Fibroblast of mammary gland (primary cell): ENCODE measurements at regions not wholly inside any gene's neighbourhood (a gene's known extent, or its start where the extent isn't known, plus 50 kb on each side); places are given as distances from the start of the nearest gene placed in this dataset.

ENCODE experiments used
- DNase-seq: peaks from one replicate; pipeline ENCODE4 v3.0.0-alpha.2; 2010; ENCODE audit warnings: low read depth
- H3K4me3 ChIP-seq: 2 replicates; pipeline ENCODE4 v1.5.1; 2011; ENCODE audit warnings: low read depth, mild to moderate bottlenecking, low read length, moderate library complexity; ENCODE audit not compliant: control insufficient read depth
- TF ChIP-seq, protein P1 (sequence below): conservative IDR thresholded peaks from 2 replicates; pipeline ENCODE4 v1.5.1; 2011; ENCODE audit warnings: low read depth, low read length, inconsistent platforms; ENCODE audit not compliant: control insufficient read depth, insufficient read depth

DNA sequence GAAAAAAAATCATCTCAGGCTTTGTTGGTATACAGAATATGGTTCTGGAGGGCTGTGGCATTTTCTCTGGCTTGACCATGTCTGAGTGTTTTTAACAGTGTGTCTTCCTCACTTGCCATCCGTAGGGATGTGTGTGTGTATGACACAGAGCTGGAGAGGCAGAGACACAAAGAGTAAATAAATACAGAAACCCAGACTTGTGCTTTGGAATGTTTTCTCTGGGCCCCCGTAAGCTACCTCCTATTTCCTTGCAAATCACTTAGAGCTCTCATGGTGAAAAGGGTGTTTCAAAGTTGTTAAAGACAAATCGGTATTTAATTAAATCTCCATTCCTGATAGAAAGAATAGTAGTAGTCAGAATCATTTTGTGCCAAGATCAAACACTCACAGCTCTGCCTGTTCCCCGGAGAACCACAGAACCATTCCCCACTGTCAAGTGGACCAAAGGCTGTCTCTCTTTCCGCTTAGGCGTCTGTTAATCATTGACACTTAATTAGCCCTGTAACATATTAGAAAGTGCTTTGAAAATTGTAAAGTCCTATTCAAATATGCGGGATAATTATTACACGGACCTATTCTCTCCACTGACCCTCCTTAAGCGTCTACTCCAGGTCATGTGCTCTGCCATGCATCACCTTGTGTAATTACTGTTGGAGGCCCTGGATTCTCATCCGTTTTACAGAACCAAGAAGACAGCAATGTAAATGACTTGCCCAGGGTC is 313.6 kb upstream of the TLE3 start:
- no peak for DNase-seq
- no peak overlapping the region for H3K4me3 ChIP-seq
- TF ChIP-seq, protein P1, sequence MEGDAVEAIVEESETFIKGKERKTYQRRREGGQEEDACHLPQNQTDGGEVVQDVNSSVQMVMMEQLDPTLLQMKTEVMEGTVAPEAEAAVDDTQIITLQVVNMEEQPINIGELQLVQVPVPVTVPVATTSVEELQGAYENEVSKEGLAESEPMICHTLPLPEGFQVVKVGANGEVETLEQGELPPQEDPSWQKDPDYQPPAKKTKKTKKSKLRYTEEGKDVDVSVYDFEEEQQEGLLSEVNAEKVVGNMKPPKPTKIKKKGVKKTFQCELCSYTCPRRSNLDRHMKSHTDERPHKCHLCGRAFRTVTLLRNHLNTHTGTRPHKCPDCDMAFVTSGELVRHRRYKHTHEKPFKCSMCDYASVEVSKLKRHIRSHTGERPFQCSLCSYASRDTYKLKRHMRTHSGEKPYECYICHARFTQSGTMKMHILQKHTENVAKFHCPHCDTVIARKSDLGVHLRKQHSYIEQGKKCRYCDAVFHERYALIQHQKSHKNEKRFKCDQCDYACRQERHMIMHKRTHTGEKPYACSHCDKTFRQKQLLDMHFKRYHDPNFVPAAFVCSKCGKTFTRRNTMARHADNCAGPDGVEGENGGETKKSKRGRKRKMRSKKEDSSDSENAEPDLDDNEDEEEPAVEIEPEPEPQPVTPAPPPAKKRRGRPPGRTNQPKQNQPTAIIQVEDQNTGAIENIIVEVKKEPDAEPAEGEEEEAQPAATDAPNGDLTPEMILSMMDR: no peak

DNA sequence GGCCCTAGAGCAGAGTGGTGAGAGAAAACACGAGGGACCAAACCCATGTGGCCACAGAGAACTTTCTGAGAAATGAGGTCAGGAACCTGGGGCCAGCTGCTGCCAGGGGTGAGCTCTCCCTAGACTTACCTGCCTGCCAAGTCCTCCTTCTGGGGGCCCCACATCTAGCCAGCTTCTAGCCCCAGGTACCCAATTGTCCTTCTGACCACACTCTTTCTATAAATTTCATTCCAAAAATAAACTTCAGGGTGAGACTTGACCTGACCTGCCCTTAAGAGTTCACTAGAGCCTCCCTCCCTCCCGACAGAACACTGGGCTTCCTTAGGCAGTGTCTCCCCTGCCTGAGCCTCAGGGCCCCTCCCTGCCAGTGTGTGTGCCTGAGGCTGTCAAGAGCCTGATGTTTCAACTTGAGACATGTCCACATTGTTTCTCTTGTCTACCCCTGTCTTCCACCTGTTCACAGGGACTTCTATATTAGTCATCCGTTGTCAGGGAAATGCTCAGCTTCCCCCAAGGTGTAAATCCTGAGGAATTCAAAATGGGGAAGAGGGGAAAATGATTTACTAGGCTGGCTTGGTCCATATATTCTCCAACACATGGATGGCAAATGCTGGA is 312.8 kb upstream of the TLE3 start:
- no peak for DNase-seq
- no peak overlapping the region for H3K4me3 ChIP-seq
- TF ChIP-seq, protein P1: no peak

DNA sequence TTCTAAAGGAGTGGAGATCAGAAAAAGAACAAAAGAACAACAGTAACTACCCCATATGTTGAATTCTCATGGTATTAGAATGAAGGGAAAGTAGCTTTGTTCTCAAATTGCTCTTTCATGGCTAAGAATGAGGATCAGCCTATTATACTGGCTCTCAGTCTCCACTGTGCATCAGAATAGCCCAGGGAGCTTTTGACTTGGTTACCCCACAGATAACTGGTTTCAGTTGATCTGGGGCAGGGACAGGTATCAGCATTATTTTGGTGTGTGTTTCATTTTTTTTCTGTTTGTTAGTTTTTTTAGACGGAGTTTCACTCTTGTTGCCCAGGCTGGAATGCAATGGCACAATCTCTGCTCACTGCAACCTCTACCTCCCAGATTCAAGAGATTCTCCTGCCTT is 311.7 kb upstream of the TLE3 start:
- no peak for DNase-seq
- H3K4me3 ChIP-seq: no peak overlapping the region
- TF ChIP-seq, protein P1: no peak

DNA sequence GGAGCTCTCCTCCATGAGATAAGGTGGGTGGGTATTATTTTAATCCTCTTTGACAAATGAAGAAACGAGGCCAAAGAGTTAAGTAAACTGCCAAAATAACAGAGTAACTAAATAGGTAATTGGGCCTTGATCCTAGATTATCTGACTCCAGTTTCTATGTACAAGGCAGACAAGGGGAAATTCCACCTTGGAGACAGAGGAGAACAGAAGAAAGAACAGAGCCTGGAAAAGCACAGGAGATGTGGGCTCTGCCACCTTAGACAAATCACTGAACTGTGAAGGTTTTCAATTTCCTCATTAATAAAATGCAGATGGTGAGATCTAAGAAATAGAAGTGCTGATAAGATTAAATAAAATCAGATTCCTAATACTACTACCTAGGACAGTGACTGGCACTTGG is 310.2 kb upstream of the TLE3 start:
- TF ChIP-seq, protein P1: no peak
- DNase-seq: no peak
- H3K4me3 ChIP-seq: no peak overlapping the region

DNA sequence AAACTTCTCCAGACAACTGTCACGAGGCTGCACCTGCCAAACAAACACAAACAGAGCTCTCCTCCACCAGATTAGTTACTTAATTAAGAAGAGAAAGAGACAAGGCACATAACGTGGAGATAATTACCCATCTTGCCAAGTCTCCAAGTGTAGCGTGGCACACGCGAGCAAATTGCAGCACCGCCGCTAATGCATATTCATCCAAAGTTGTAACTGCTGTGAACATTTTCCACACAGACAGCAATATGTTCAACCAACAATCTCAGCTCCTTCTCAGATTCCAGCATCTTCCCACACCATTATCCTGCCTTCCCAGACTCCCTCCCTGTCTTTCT is 309.6 kb upstream of the TLE3 start:
- TF ChIP-seq, protein P1: no peak
- no peak for DNase-seq
- H3K4me3 ChIP-seq: no peak overlapping the region

DNA sequence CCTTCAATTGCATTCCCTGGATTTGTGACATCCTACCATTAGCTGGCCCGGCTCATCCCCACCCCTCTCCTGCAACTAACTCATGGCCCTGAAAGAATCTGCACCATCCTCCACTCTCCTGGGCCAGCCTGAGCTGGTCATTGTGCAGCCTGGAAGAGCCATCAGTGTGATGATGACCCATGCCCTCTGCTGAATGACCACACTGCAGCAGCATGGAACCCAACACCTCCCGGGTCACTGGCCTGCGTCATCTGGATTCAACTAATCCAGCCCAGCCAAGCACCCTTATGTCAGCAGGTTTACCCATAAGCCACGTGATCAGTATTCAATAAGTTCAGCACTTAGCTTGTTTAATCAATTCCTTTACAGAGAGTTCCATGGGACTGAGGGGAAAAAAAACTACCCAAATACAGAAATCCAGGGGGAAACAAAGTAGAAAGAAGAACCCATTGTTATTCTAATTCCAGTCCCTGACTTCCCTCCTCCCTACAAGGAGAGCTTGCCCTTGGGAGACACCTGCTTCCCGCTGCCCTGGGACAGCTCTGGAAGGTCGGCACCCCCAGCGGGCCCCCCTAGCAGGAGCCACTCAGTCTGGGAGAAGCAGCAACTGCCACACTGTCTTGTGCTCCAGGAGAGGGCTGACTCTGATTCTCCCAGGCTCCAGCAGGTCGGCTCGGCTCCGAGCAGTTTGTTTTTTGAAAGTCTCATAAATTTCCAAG is 309.1 kb upstream of the TLE3 start:
- no peak overlapping the region for H3K4me3 ChIP-seq
- DNase-seq: peak; percentile 11
- TF ChIP-seq, protein P1: no peak

DNA sequence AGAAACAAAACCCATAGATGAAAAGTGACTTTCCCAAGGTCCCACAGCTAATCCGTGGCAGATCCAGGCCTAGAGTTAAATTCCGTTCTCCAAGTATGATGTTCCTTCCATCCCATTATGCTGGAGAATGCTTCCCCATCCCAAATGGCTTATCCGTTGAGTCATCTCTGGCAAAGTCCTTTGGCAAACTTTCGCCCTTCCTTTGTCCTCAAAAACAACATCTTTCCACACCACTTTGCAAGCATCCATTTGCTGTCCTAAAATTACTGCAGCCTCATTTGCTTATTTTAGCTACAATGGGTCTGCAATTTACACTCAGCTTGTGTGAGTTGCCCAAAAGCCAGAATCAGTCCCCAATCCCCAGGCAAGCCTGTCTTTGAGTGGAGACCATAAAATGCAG is 304.0 kb upstream of the TLE3 start:
- DNase-seq: peak; percentile 61
- TF ChIP-seq, protein P1: no peak
- no peak overlapping the region for H3K4me3 ChIP-seq
